Glomerular visceral epithelial cell (primary cell): ENCODE measurements at regions not wholly inside any gene's neighbourhood (a gene's known extent, or its start where the extent isn't known, plus 50 kb on each side); places are given as distances from the start of the nearest gene placed in this dataset.
"Not testable (repeated sequence)": the region's sequence is repeated elsewhere in the genome, so short reads cannot be mapped to it uniquely, and the experiment has no call there.

ENCODE experiments used
- DNase-seq: peaks from one replicate; pipeline ENCODE4 v3.0.0-alpha.2; 2016; ENCODE audit errors: extremely low spot score

GRCh38 chr2:65916785-65917295 is 484.4 kb upstream of the SPRED2 start:
- no peak for DNase-seq

DNA sequence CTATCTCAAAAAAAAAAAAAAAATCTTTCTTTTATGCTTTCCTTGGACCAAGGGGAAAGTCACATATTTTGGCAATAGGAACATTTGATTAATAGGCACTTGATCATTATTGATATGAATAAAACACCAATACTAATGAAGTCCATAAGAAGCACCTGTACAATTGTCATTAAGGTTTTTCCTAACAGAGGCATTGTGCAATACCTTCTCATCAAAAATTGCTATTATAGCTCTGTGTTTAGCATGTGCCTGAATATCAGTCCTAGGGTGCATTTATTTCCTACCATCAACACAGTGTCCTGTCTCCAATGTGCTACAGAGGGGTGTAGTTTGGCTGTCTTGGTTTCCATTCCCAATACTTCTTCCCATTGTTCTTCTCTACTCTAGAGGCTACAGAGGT is 483.8 kb upstream of the SPRED2 start:
- DNase-seq = no peak

DNA sequence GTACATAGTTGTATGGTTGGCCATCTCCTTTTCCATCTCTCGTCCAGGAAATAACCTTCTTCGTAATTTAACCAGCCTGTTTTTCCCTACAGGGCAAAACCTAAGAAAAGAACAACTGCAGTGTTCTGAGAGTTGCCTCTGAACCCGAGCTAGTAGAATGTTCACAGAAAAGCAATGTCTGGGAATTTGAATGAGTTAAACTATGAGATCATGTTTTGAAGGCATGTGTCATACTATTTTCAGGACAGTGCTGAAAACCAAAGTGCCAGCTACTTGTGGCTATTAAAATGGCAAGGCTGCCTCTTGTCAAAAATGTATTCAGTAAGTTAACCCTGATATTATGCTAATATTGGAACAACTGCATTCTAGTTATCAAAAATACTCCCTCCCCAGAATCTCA is 482.9 kb upstream of the SPRED2 start:
- no peak for DNase-seq

DNA sequence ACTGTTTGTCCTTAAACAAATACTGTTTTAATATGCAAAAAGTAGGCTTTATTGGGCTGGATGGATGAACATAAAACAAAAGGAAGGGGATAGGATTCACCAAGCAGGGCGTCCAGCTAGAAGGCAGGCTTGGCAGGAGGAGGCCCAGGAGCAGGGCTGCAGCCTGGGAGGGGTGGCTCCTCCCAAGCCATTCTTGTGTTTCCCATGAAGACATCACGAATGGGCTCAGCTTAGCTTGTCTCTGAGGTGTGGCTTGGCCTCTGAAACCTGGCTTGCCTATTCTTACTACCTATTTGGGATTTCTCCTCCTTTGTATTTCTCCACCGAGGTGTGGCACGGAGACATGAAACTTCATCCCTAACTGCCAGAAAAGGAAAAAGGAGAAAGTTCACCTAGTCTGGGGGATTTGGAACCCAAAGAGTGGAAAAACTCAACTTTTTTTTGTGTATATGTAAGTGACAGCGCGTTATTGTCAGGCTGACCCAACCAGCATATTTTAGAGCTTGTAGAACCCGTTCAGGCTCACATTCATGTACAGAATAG is 481.9 kb upstream of the SPRED2 start:
- DNase-seq = no peak

- no peak for DNase-seq
These were observed 481.4 kb upstream of the SPRED2 start for GRCh38 chr2:65913813-65914212.

DNA sequence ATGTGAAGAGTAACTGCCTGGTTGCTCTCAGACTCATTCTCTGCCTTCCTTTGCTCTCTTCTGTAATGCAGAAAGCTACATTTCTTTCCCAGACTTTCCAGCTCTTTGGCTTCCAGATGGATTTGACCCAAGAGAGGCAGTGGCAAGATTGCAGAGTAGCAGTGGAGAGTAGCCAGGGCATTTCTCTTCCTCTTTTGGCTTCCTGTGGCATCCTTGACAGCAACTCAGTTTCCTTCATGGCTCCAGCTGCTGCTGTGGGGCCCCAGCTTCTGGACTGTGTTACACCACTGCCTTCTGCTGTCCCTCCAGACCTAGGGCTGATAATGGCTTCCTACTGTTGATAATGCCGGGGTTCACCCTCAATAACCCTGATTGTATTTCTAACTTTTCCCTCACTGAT is 469.4 kb upstream of the SPRED2 start:
- no peak for DNase-seq

- no peak for DNase-seq
These were observed 464.0 kb upstream of the SPRED2 start for GRCh38 chr2:65896446-65896845.

DNA sequence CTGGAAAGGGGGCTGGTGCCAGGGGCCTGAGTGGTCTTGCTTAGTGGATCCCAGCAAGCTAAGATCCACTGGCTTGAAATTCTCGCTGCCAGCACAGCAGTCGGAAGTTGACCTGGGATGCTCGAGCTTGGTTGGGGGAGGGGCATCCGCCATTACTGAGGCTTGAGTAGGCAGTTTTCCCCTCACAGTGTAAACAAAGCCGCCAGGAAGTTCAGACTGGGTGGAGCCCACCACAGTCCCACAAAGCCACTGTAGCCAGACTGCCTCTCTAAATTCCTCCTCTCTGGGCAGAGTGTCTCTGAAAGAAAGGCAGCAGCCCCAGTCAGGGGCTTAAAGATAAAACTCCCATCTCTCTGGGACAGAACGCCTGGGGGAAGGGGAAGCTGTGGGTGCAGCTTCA is 457.7 kb upstream of the SPRED2 start:
- not testable (repeated sequence) for DNase-seq

DNA sequence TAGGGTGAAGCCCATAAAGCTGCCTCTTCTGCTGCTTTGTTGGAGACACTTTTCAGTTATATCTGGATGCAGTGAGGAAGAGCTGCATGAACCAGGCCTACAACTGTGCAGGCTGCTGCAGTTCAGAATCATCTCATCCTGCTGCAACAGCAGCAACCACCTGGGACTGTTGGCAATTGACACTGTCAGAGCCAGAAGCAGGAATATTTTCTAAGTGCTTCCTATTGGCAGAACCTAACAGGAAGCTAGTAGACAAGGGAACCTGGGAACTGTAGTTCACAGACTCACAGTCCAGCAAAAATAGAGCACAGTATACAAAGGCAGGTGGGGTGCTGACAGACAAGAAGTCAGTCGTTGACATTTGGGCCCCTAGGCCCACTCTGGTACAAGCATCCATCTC is 452.9 kb upstream of the SPRED2 start:
- DNase-seq = no peak

DNA sequence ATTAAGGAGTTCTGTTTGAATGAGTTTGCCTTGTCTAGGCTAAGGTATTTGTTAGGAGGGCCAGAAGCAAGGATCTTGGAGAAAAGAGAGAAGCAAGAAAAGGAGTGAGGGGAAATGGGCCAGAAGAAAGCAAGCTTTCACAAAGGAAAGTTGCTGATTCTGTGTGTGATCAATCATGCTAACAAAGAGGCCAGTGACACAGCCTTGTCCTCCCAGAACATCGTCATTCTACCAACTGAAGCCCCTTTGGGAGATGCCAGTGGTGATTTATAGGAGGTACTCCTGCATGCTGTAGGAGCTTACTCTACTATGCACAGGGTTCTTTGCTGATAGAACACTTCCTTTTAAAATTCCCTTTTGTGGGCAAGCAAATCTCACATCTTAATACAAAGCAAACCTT is 449.2 kb upstream of the SPRED2 start:
- DNase-seq = no peak

DNA sequence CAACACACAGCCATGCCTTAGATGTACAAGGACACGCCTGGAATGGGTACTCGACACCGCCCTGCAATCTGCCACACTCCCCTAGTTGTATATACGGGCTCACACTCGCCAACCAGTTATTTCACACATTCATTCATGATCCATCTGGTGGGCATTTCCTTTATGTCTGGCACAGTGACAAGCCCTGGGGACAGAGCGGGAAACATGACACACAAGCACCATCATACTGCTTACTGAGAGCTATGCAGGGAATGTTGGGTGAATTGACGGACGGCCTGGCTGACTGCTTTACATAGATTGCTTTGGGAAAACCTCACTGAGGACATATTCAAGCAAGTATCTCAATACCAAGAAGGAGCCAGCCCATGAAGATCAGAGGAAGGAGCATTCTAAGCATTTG is 448.0 kb upstream of the SPRED2 start:
- no peak for DNase-seq

GRCh38 chr2:65878011-65878340 is 445.6 kb upstream of the SPRED2 start:
- DNase-seq = no peak

DNA sequence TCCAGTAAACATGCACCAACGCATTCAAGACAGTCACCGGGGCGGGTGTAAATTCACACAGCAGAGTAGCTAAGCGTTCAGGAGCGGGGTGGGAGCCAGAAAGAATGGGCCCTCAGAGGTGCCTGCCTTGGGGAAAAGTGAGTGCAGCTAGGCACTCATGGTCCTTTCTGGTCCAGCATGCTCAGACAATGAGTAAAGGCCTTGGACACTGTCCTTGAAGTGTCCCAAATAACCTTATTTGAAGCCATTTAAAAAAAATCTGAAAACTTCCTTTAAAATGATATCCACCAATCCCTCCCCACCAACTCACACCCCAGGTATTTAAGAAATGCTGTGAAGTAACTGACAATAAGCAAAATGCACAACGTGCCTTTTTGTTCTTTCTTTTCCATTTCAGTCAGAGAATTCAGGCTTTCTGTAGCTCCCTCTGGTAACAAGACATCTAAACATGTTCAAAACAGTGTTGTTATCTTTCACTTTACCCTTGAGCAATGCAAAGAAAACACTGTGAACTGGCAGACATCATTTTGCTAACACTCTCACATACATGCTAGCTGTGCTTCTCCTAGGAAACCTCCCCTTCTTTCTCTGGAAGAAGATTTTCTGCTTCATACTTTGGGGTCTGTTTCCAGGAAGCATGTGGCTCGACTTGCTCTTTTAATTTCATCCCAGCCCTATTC is 445.1 kb upstream of the SPRED2 start:
- no peak for DNase-seq

DNA sequence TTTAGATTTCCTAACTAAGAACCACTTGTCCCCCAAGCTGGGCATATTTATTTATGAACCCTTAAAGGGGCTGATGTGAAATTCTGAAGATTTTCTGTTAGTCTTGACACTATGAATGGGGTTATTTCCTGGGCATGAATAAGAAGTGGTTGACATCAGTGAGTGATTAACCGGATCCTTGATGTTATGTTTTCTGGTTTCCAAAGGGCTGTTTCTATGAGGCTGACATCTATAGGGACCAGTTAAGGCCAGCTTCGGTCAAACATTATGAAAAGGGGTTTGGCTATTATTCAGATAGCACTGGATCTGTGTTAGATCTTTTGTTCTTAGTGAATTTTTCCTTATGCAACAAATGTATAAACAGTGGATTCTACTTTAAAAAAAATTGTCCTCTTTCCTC is 443.7 kb upstream of the SPRED2 start:
- DNase-seq = no peak

DNA sequence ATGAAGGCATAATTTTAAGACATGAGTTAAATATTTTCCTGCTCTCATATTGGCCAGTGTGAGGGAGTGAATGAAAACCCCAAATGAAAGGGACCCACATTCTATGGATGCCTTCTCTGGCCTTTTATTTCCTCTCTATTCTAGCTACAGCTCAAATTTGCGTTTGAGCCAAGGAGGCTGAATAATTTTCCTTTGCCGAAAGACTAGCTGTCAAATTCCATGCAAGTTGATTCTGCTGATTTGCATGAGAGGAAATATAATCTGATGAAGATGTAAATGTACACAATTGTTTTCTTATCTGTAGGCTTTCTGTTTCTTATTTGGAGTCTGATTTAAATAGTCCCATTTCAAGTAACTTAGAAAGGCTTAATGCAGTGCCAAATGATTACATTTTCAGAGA is 438.4 kb upstream of the SPRED2 start:
- no peak for DNase-seq

DNA sequence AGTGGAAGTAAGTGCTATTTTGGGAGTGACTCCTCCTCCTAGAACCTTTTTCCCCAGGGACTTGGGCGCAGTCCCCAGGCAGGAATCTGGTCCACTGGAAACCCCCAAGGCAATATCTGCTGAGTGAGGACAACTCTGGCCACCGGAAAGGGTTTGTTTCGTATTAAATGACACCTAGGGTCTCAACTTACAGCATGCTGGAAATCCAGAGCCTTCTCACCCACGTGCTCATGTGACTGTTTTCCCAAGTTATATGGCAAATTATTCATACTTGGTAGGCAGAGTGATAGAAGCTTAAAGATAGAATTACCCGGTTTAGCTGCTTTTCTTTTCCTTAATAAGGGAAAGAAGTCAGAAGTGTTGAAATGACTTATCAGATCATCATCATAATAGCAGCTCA is 436.9 kb upstream of the SPRED2 start:
- no peak for DNase-seq

DNA sequence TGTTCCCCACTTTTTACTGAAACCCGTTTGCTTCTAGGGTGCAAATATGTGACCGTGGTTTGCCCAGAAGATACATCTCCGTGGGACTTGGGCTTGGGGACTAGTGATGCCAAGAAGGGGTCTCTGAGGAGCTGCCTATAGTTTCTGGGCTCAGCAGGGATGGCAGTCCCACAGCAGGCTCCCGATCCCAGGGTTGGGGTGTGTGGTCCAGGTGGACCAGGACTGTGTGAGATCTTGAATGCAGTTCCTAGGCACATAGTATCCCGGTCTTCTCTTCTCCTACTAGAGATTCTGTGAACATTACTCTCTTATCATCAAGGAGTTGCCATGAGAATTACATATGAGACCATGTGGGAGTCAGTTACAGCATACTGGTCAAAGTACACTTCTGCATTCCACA is 435.8 kb upstream of the SPRED2 start:
- no peak for DNase-seq

DNA sequence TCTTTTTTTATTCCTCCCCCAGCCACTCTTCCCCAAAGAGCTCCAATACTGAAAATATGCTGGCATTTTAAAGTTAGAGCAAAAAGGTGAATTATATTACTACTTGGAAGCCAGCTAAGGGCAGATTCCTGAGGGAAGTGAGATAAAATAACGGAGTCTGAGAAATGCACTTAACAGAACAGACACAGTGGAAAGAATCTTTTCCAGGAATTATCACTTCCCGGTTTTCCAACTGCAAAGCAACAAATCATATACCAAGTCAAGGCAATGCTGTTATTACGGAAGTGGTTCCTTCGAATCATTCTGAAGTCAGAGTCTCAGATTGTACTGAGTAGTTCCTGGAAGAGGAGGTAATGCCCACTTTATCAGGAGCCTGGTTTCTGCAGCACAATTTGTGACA is 435.0 kb upstream of the SPRED2 start:
- DNase-seq = no peak

- no peak for DNase-seq
These were observed 433.7 kb upstream of the SPRED2 start for GRCh38 chr2:65866148-65866547.

DNA sequence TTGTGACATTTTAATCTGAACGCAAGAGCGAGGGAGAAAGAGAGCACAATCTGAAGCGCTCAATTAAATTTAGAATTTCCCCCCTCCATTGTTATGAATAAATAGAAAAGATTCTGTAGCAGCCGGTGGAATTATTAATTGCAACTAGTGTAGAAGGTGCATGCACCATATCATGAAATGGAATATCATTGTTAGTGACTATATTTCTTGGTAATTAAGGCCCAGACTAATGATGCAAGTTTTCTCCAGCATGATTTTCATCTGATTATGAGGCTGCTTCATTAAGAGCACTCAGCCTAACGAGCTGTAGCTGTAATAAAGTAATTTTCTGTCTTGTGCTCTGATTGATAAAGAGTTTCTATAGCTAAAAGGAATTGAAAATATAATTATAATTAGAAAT is 432.2 kb upstream of the SPRED2 start:
- no peak for DNase-seq

DNA sequence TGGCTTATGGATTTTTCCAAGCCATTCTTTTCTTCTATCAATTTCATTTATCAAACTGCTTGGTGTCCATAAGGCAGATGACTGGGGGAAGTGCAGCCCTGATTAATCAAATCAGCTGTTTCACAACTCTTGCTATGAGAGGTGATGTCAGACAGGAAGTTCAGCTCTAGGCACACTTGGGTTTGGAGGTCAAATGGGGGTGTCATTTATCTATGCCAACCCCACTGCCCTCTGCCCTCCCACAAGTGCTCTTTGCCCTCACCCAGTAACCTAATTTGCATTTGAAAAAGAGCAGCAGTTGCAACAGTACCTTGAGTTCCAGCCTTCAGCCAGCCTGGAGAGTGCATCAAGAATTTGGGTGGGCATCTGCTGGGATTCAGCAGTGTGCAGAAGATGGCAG is 431.3 kb upstream of the SPRED2 start:
- no peak for DNase-seq

- no peak for DNase-seq
These were observed 424.5 kb upstream of the SPRED2 start for GRCh38 chr2:65856928-65857327.

DNA sequence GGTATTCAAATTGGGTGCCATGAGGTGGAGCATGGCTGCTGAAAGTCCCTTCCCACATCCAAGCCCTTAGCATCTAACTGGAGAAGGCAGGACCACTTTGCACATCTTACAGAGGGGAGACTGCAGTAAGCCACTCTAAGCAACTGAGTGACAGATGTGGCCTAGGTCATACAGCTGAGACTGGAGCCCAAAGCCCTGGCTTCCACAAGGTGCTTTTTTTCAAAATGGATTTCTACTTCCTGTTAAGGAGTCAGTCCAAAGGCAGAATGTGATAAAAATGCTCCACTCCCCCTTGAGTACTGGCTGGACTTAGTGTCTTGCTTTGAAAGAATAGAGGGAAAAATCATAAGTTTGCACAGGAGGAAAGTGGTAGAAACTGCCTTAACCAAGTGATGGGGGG is 424.0 kb upstream of the SPRED2 start:
- no peak for DNase-seq

DNA sequence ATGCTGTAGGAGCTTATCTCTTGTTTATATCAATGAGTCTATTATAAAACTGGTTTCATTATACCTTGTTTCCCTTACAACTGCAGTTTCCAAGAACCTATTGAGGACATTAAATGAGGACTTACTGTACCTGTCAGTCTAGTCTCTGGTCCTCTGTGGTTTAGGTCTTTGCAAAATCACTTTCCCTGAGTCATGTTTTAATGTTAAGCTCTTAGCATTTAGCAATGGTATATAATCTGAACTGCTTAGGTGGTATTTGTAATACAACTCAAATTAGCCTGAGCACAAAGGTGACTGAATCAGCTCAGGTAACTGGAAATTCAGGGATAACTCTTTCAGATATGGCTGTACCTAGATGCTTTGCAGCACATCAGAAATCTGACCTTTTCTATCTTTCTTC is 418.3 kb upstream of the SPRED2 start:
- no peak for DNase-seq
